T-cell (primary cell): ENCODE measurements at regions not wholly inside any gene's neighbourhood (a gene's known extent, or its start where the extent isn't known, plus 50 kb on each side); places are given as distances from the start of the nearest gene placed in this dataset.

ENCODE experiments used
- ATAC-seq, 4 experiments: fragments of 200-7000 bp in 3 of 4; fragments of 150-1000 bp in 1 of 4; cut with Tn5 transposase; replicated peaks in 1 of 4; 1 replicate in 3 of 4; 2 replicates in 1 of 4; pipeline ENCODE4 v1.10.0; 2021; ENCODE audit warnings: moderate library complexity in 3 of 4, mild to moderate bottlenecking in 2 of 4, moderate number of reproducible peaks in 1 of 4
- CTCF ChIA-PET, 2 donors: fragments of 300-600 bp; sonication (Branson Sonifier 250); formaldehyde crosslinking; loops; one replicate each; lab custom pipeline; 2022; ENCODE audit warnings: antibody characterized with exemption in 2 of 2; lab: Charles Lee
- POLR2A ChIA-PET, 2 donors: fragments of 300-600 bp; sonication (Branson Sonifier 250); formaldehyde crosslinking; loops; one replicate each; lab custom pipeline; 2022; ENCODE audit warnings: antibody characterized with exemption in 2 of 2; lab: Charles Lee
- DNase-seq, 35 experiments: peaks; one replicate each; pipeline versions ENCODE4 v3.0.0 to v3.0.0-alpha.2; 2013 to 2023
- H3K27ac ChIP-seq: one replicate; pipeline ENCODE4 v1.5.1; 2013; ENCODE audit warnings: low read length
- H3K27me3 ChIP-seq, 2 experiments: replicated peaks in 1 of 2; 1 replicate in 1 of 2; 2 replicates in 1 of 2; pipeline versions ENCODE4 v1.6.1 to v1.7.0; 2013; ENCODE audit warnings: low read length in 1 of 2, mixed read lengths in 1 of 2; ENCODE audit not compliant: control insufficient read depth in 2 of 2, insufficient read depth in 2 of 2; ENCODE audit errors: extremely low read depth in 1 of 2
- H3K36me3 ChIP-seq, 2 donors: 1 replicate in 1 of 2; 2 replicates in 1 of 2; pipeline versions ENCODE4 v1.6.1 to v1.7.0; 2013; ENCODE audit warnings: low read length in 1 of 2; ENCODE audit not compliant: control insufficient read depth in 2 of 2, insufficient read depth in 1 of 2; ENCODE audit errors: extremely low read depth in 1 of 2
- H3K4me1 ChIP-seq, 2 experiments: 1 replicate in 1 of 2; 2 replicates in 1 of 2; pipeline versions ENCODE4 v1.6.1 to v1.7.0; 2013; ENCODE audit warnings: low read length in 2 of 2, mixed read lengths in 1 of 2; ENCODE audit not compliant: insufficient read depth in 2 of 2, control insufficient read depth in 1 of 2; ENCODE audit errors: extremely low read depth in 1 of 2
- H3K4me3 ChIP-seq, 2 donors: 1 replicate in 1 of 2; 2 replicates in 1 of 2; pipeline versions ENCODE4 v1.5.1 to v1.7.0; 2013; ENCODE audit warnings: mild to moderate bottlenecking in 2 of 2, low read length in 1 of 2, moderate library complexity in 1 of 2; ENCODE audit not compliant: control insufficient read depth in 1 of 2; ENCODE audit errors: extremely low read depth in 1 of 2
- H3K9me3 ChIP-seq: 2 replicates; pipeline ENCODE4 v1.7.0; 2013
- H3K27ac Mint-ChIP-seq, 2 donors: one replicate each; pipeline ENCODE4 v1.8.0; 2020 to 2021; ENCODE audit warnings: mild to moderate bottlenecking in 2 of 2, mixed read lengths in 2 of 2
- H3K27me3 Mint-ChIP-seq, 2 donors: one replicate each; pipeline ENCODE4 v1.8.0; 2021 to 2022; ENCODE audit warnings: mixed read lengths in 2 of 2
- H3K36me3 Mint-ChIP-seq: one replicate; pipeline ENCODE4 v1.8.0; 2021; ENCODE audit warnings: mixed read lengths
- H3K4me1 Mint-ChIP-seq, 3 donors: one replicate each; pipeline ENCODE4 v1.8.0; 2020 to 2022; ENCODE audit warnings: mixed read lengths in 3 of 3, mild to moderate bottlenecking in 1 of 3
- H3K4me3 Mint-ChIP-seq, 3 donors: one replicate each; pipeline ENCODE4 v1.8.0; 2020 to 2022; ENCODE audit warnings: mild to moderate bottlenecking in 3 of 3, mixed read lengths in 3 of 3, moderate library complexity in 3 of 3
- H3K9me3 Mint-ChIP-seq, 3 donors: one replicate each; pipeline ENCODE4 v1.8.0; 2020 to 2022; ENCODE audit warnings: mixed read lengths in 3 of 3
- WGBS: methylation state at CpG from one replicate; pipeline ENCODE4 v1.1.5; 2013; ENCODE audit warnings: missing lambda C conversion rate; ENCODE audit not compliant: insufficient coverage; 5-methylcytosine and 5-hydroxymethylcytosine counted together

DNA sequence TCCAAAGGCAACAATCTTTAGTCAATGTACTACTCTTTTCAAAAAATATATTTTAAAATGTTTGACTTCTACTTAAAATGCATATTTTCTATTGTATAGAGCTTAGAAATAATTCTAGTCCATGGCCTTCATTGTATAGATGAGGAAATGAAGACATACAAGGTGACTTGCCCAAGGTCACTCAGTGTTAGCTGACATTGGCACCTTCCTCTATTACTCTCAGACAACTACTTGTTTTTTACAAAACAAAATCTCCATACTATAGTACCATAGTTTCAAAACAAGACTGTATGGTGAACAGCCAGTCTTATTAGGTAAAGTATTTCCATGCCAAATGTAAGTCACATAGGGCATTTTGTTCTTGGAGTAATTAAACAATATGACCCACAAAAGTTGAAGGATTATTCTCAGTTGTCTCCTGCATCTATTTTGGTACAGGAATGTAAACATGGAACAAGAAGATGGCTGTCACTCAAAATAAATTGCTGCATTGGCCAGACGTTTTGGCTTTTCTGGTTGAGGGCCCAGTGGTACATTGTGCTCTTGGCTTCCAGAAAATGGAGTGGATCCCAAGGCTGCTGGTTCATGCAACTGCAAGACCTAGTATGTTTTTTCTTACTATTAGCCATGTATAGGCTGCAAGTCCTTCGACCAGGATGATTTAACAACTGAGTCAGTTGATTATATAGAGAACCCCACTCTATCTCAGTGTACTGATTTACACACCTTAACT lies 54.3 kb upstream of the NOX3 start:
- ChIA-PET POLR2A (no interaction called here), CTCF (no interaction called here)
- 89% methylated on average over 1 of the region's 2 CpGs for WGBS
- Mint-ChIP-seq H3K27ac (no peak overlapping the region), H3K27me3 (peaks cover 0 to 7% of the 10 kb centered on the region in 2 donors), H3K4me3 (no peak overlapping the region), H3K4me1 (peaks cover 0 to 8% (median 0%) of the 10 kb centered on the region in 3 donors), H3K9me3 (no peaks in the 10 kb centered on the region), H3K36me3 (no peaks in the 10 kb centered on the region)
- H3K27me3 ChIP-seq: no peaks in the 10 kb centered on the region
- H3K4me1 ChIP-seq: no peaks in the 10 kb centered on the region
- H3K9me3 ChIP-seq: no peaks in the 10 kb centered on the region
- H3K27ac ChIP-seq: no peak overlapping the region
- H3K4me3 ChIP-seq: no peak overlapping the region
- ATAC-seq: no peak
- H3K36me3 ChIP-seq: no peaks in the 10 kb centered on the region
- no peak for DNase-seq

DNA sequence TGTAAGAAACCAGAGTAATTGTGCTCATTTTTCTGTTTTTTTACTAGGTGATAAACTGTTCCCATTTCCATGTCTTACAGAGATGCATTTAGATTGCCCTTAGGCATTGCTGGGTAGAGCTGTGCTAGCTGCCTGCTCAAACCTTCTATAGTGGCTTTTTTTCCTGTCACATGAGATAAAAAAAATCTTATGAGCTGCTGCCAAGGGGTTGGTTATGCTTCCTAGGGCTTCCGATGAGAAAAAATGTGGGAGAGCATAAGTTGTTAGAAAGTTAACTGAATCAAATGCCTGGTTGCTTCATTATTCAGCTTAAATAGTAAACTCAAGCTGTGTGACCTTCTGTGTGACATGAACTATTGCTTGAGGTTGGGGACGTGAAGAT lies 50.0 kb upstream of the NOX3 start:
- no peaks in the 10 kb centered on the region for H3K36me3 Mint-ChIP-seq
- CTCF ChIA-PET: no interaction called here
- H3K4me1 Mint-ChIP-seq: peaks cover 0 to 8% (median 0%) of the 10 kb centered on the region in 3 donors
- no peaks in the 10 kb centered on the region for H3K9me3 ChIP-seq
- H3K4me1 ChIP-seq: no peaks in the 10 kb centered on the region
- no peak overlapping the region for H3K27ac Mint-ChIP-seq
- POLR2A ChIA-PET: no interaction called here
- peak overlapping the region in 1 of 3 donors; percentile 39 for H3K4me3 Mint-ChIP-seq
- H3K36me3 ChIP-seq: no peaks in the 10 kb centered on the region
- no peak overlapping the region for H3K27ac ChIP-seq
- ATAC-seq (peak in 1 of 4 experiments; percentile 28), DNase-seq (no peak)
- 65% methylated on average over 2 of the region's 2 CpGs for WGBS
- H3K27me3 Mint-ChIP-seq: peaks cover 0 to 7% of the 10 kb centered on the region in 2 donors
- H3K9me3 Mint-ChIP-seq: peaks cover 0 to 10% (median 3%) of the 10 kb centered on the region in 3 donors
- H3K4me3 ChIP-seq: no peak overlapping the region
- no peaks in the 10 kb centered on the region for H3K27me3 ChIP-seq
